Suprapubic skin (tissue), 4 donors: ENCODE measurements at regions not wholly inside any gene's neighbourhood (a gene's known extent, or its start where the extent isn't known, plus 50 kb on each side); places are given as distances from the start of the nearest gene placed in this dataset.

Experiments
- DNase-seq, 2 donors: peaks; one replicate each; pipeline ENCODE4 v3.0.0-alpha.2; 2019; ENCODE audit warnings: low spot score in 2 of 2
- H3K27ac ChIP-seq: fragments of 200-600 bp; sonication (generic); one replicate; pipeline ENCODE4 v1.5.1; 2019
- H3K27me3 ChIP-seq: fragments of 200-600 bp; sonication (generic); one replicate; pipeline ENCODE4 v1.5.1; 2019
- H3K36me3 ChIP-seq: fragments of 200-600 bp; sonication (generic); one replicate; pipeline ENCODE4 v1.5.1; 2019
- H3K4me1 ChIP-seq: fragments of 200-600 bp; sonication (generic); one replicate; pipeline ENCODE4 v1.5.1; 2019
- H3K4me3 ChIP-seq: fragments of 200-600 bp; sonication (generic); one replicate; pipeline ENCODE4 v1.5.1; 2019; ENCODE audit warnings: mild to moderate bottlenecking
- H3K9me3 ChIP-seq: fragments of 200-600 bp; sonication (generic); one replicate; pipeline ENCODE4 v1.5.1; 2019
- EP300 ChIP-seq: sonication (generic); formaldehyde crosslinking; IDR thresholded peaks from one replicate; pipeline ENCODE4 v1.6.1; 2017; ENCODE audit warnings: antibody characterized with exemption
- POLR2A ChIP-seq, 2 donors: fragments of 450-650 bp; IDR thresholded peaks; one replicate each; pipeline ENCODE4 v1.6.1; 2017; ENCODE audit warnings: antibody characterized with exemption in 2 of 2, mild to moderate bottlenecking in 2 of 2, moderate library complexity in 2 of 2
- POLR2AphosphoS5 ChIP-seq, 3 donors: sonication (generic); formaldehyde crosslinking; IDR thresholded peaks; one replicate each; pipeline ENCODE4 v1.6.1; 2017; ENCODE audit warnings: antibody characterized with exemption in 3 of 3
- WGBS: methylation state at CpG from one replicate; pipeline ENCODE4 v1.1.5; 2018; 5-methylcytosine and 5-hydroxymethylcytosine counted together
- TF ChIP-seq, protein P1 (sequence below), 2 donors: fragments of 200-600 bp in 1 of 2; fragments of 450-650 bp in 1 of 2; sonication (generic) in 1 of 2; IDR thresholded peaks; one replicate each; pipeline ENCODE4 v1.5.1; 2016 to 2019; ENCODE audit warnings: antibody characterized with exemption in 2 of 2, mild to moderate bottlenecking in 1 of 2, moderate library complexity in 1 of 2

DNA sequence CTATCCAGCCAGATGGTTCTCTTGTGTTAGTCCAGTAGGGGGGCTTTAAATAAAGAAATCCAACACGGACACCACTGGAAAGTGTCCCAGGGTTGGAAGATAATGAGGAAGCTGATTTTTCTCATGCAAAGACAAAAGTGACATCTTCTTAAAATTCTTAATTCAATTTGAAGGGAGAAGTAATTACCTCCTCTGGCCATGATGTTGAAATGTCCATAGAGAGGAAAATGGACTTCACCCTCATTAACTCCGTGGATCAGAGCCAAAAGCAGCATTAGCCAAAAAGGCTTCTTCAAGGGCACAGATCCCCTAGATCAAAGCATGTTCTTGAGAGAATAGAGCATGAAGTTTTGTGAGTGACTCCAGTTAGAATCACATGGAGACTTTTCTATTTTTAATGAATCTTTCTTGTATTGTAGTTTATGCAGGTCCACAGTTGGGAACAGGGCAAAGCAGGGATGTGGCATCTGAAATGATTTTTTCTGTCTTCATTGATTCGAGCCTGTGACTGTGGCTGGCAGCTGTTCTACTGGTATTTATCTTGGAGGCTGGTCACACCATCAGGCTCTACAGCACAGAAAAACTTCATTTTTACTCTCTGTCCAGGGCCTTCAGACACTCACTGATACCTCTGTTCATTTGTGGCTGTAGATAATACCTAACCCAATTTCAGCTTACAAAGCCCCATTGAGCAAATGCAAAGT is 1002.5 kb downstream of the AACS start:
- Histone ChIP-seq H3K36me3 (no peaks in the 10 kb centered on the region), H3K4me3 (no peak overlapping the region), H3K27me3 (no peaks in the 10 kb centered on the region), H3K9me3 (peaks cover 11% of the 10 kb centered on the region), H3K4me1 (no peaks in the 10 kb centered on the region), H3K27ac (no peak overlapping the region)
- 54% methylated on average over 3 of the region's 3 CpGs for WGBS
- DNase-seq, result no peak
- TF ChIP-seq POLR2A (IDR thresholded peaks at IDR 0.05) (no peak), EP300 (no peak), POLR2AphosphoS5 (IDR thresholded peaks at IDR 0.05) (no peak)
- TF ChIP-seq, protein P1, sequence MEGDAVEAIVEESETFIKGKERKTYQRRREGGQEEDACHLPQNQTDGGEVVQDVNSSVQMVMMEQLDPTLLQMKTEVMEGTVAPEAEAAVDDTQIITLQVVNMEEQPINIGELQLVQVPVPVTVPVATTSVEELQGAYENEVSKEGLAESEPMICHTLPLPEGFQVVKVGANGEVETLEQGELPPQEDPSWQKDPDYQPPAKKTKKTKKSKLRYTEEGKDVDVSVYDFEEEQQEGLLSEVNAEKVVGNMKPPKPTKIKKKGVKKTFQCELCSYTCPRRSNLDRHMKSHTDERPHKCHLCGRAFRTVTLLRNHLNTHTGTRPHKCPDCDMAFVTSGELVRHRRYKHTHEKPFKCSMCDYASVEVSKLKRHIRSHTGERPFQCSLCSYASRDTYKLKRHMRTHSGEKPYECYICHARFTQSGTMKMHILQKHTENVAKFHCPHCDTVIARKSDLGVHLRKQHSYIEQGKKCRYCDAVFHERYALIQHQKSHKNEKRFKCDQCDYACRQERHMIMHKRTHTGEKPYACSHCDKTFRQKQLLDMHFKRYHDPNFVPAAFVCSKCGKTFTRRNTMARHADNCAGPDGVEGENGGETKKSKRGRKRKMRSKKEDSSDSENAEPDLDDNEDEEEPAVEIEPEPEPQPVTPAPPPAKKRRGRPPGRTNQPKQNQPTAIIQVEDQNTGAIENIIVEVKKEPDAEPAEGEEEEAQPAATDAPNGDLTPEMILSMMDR (IDR thresholded peaks at IDR 0.05), result no peak

DNA sequence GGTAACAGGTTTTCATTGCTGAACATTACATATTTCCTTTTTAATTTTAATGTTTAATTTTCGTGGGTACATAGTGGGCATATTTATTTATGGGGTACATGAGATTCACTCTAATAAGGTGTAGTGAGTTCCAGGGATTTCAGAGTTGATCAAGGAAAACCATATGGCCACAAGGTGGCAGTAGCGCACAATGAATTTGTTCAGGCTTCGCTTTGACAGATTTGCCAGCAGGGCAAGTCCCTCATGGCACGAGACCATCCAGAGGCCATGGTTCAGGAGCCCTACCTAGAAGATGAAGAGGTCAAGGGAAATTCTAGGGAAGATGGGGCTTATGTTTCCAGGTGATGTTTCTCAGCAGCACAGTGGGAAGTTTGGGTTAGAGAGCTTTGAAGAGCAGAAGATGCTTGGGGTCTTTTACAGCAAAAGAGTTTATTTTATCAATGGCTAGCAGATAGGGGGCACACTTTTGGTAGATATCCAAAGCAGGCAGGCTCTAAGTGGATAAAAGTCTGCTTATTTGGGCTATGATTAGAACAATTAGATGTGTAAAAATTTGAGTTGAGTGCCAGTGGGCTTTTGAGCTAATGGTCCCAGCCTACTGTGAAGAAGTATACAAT is 1004.4 kb downstream of the AACS start:
- TF ChIP-seq POLR2A (IDR thresholded peaks at IDR 0.05) (no peak), POLR2AphosphoS5 (IDR thresholded peaks at IDR 0.05) (no peak), EP300 (no peak)
- TF ChIP-seq, protein P1 (IDR thresholded peaks at IDR 0.05), result no peak
- DNase-seq, result no peak
- WGBS, result 31% methylated on average over 4 of the region's 4 CpGs
- no peak overlapping the region for H3K27ac ChIP-seq
- no peaks in the 10 kb centered on the region for H3K36me3 ChIP-seq
- H3K4me1 ChIP-seq, result no peaks in the 10 kb centered on the region
- H3K9me3 ChIP-seq, result peaks cover 11% of the 10 kb centered on the region
- no peak overlapping the region for H3K4me3 ChIP-seq
- H3K27me3 ChIP-seq, result no peaks in the 10 kb centered on the region

DNA sequence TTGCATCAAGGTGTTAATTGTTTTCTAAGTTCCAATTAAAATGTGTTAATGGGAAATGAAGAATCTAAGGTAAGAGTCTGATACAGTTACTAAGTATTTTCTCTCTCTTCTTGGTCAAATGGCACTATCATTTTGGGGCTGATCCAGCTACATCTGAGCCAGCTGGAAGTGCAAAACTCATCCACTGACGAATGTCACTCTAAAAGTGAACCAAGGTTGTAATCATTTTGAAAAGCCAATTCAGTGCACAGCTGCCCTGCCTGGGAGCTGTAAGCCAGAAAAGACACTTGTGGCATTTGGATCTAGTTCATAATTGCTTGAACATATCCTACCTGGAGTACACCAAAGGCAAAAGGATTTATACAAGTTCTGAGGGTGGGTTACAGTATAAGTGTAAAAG is 1011.3 kb downstream of the AACS start:
- no peak overlapping the region for H3K27ac ChIP-seq
- WGBS, result 50% methylated on average over 1 of the region's 1 CpG
- H3K4me3 ChIP-seq, result no peak overlapping the region
- DNase-seq, result no peak
- no peak for TF ChIP-seq POLR2AphosphoS5 (IDR thresholded peaks at IDR 0.05)
- TF ChIP-seq POLR2A (IDR thresholded peaks at IDR 0.05), result no peak
- TF ChIP-seq EP300, result no peak
- TF ChIP-seq, protein P1 (IDR thresholded peaks at IDR 0.05), result no peak
- no peaks in the 10 kb centered on the region for H3K9me3 ChIP-seq
- H3K4me1 ChIP-seq, result no peaks in the 10 kb centered on the region
- no peaks in the 10 kb centered on the region for H3K27me3 ChIP-seq
- no peaks in the 10 kb centered on the region for H3K36me3 ChIP-seq

DNA sequence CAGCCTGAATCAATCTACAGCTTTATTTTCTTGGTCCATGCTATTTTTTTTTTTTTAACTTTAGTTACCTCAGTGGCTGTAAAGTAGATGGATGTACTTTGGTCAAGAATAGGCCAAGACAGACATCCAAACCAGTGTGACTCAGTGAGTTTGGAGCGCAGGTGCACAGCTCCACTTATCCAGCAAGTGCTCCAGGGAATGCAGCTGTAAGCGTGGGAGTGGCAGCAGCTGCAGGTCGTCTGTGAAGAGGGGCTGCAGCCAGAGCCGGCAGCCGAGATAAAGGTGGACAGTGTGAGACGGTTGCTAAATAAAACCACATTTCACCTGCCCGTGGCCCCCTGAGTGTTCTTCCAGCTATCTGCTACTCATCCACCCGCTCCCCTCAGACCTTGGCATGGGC is 1018.7 kb downstream of the AACS start:
- H3K27ac ChIP-seq, result no peak overlapping the region
- H3K4me1 ChIP-seq, result no peaks in the 10 kb centered on the region
- H3K9me3 ChIP-seq, result peaks cover 4% of the 10 kb centered on the region
- H3K36me3 ChIP-seq, result no peaks in the 10 kb centered on the region
- no peak for DNase-seq
- H3K4me3 ChIP-seq, result no peak overlapping the region
- H3K27me3 ChIP-seq, result no peaks in the 10 kb centered on the region
- TF ChIP-seq POLR2A (IDR thresholded peaks at IDR 0.05), result no peak
- TF ChIP-seq EP300, result no peak
- TF ChIP-seq, protein P1 (IDR thresholded peaks at IDR 0.05), result no peak
- TF ChIP-seq POLR2AphosphoS5 (IDR thresholded peaks at IDR 0.05), result no peak
- WGBS, result 88% methylated on average over 8 of the region's 8 CpGs

DNA sequence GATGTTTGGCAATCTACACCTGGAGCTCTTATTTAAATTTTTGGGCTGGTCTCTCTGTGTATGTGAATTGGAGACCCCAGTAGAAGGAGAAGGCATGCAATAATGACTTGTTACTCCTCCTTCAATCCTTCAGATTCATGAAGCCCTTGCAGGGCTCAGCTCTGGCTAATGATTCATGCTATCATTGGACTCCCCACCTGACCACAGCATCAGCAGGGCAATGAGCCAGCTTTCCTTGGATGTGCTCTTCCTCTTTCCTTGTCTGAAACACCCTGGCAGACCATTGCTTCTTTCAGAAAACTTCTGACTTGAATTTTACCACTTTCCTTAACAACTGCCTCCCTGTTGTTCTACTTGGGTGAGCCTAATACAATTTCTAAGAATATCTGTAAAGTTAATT is 1019.2 kb downstream of the AACS start:
- TF ChIP-seq, protein P1 (IDR thresholded peaks at IDR 0.05), result no peak
- TF ChIP-seq POLR2AphosphoS5 (IDR thresholded peaks at IDR 0.05) (no peak), EP300 (no peak), POLR2A (IDR thresholded peaks at IDR 0.05) (no peak)
- no peak for DNase-seq
- Histone ChIP-seq H3K27me3 (no peaks in the 10 kb centered on the region), H3K9me3 (peaks cover 4% of the 10 kb centered on the region), H3K36me3 (no peaks in the 10 kb centered on the region), H3K4me3 (no peak overlapping the region), H3K27ac (no peak overlapping the region), H3K4me1 (no peaks in the 10 kb centered on the region)
